Cardiac muscle cell (in vitro differentiated cells and primary cell): ENCODE measurements at regions not wholly inside any gene's neighbourhood (a gene's known extent, or its start where the extent isn't known, plus 50 kb on each side); places are given as distances from the start of the nearest gene placed in this dataset.

Source experiments
- DNase-seq, 2 donors: peaks; one replicate each; pipeline versions ENCODE4 v3.0.0 to v3.0.0-alpha.2; 2010 to 2017; ENCODE audit warnings: low read depth in 1 of 2, low spot score in 1 of 2
- H3K27ac ChIP-seq: fragments of 200-600 bp; sonication (generic); 2 replicates; pipeline ENCODE4 v1.5.1; 2016
- H3K27me3 ChIP-seq: fragments of 200-600 bp; sonication (generic); 2 replicates; pipeline ENCODE4 v1.6.0; 2016; ENCODE audit warnings: control low read depth
- H3K36me3 ChIP-seq: fragments of 200-600 bp; sonication (generic); 2 replicates; pipeline ENCODE4 v1.5.1; 2016; ENCODE audit warnings: control low read depth
- H3K4me1 ChIP-seq: fragments of 200-600 bp; sonication (generic); 2 replicates; pipeline ENCODE4 v1.8.1; 2017; ENCODE audit warnings: low read depth, mild to moderate bottlenecking, mixed run types
- H3K4me3 ChIP-seq: fragments of 200-600 bp; sonication (generic); 2 replicates; pipeline ENCODE4 v1.5.1; 2016; ENCODE audit warnings: mild to moderate bottlenecking
- H3K9me3 ChIP-seq: fragments of 200-600 bp; sonication (generic); 2 replicates; pipeline ENCODE4 v1.5.1; 2017; ENCODE audit warnings: low read depth, mild to moderate bottlenecking, control low read depth
- CTCF ChIP-seq: IDR thresholded peaks from 2 replicates; pipeline ENCODE4 v1.5.1; 2012; ENCODE audit warnings: low read depth, mild to moderate bottlenecking, low read length

DNA sequence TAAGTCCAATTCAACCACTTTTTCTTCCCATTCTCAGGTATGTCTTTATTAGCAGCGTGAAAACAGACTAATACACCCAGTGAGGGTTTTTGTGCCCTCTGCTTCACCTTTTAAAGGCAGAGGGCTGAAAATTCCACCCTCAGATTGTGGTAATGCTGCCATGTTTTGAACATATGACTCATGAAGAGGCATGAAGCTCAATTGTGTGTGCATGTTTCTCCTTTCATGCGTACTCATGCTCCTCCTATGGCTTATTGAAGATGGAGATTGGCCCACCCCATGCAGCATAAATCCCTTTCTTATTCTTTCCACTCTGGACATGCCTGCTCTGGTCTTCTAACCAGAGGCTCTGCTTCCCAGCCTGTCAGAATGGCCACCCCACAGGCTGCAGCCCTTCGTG is 168.0 kb upstream of the PRKCQ start:
- no peaks in the 10 kb centered on the region for H3K36me3 ChIP-seq
- peaks cover 12% of the 10 kb centered on the region for H3K27me3 ChIP-seq
- H3K27ac ChIP-seq = no peak overlapping the region
- no peak for TF ChIP-seq CTCF
- no peaks in the 10 kb centered on the region for H3K9me3 ChIP-seq
- H3K4me1 ChIP-seq = no peaks in the 10 kb centered on the region
- no peak for DNase-seq
- no peak overlapping the region for H3K4me3 ChIP-seq

- no peak for TF ChIP-seq CTCF
- Histone ChIP-seq H3K9me3 (no peaks in the 10 kb centered on the region), H3K36me3 (no peaks in the 10 kb centered on the region), H3K27ac (no peak overlapping the region), H3K4me3 (no peak overlapping the region), H3K27me3 (peaks cover 3% of the 10 kb centered on the region), H3K4me1 (no peaks in the 10 kb centered on the region)
- DNase-seq = no peak
Measured at GRCh38 chr10:6746782-6747181, 166.7 kb upstream of the PRKCQ start.

- H3K4me3 ChIP-seq = no peak overlapping the region
- DNase-seq = no peak
- no peaks in the 10 kb centered on the region for H3K4me1 ChIP-seq
- no peaks in the 10 kb centered on the region for H3K27me3 ChIP-seq
- no peaks in the 10 kb centered on the region for H3K36me3 ChIP-seq
- no peak for TF ChIP-seq CTCF
- H3K27ac ChIP-seq = no peak overlapping the region
- H3K9me3 ChIP-seq = no peaks in the 10 kb centered on the region
Measured at GRCh38 chr10:6743291-6743849, 163.3 kb upstream of the PRKCQ start.

DNA sequence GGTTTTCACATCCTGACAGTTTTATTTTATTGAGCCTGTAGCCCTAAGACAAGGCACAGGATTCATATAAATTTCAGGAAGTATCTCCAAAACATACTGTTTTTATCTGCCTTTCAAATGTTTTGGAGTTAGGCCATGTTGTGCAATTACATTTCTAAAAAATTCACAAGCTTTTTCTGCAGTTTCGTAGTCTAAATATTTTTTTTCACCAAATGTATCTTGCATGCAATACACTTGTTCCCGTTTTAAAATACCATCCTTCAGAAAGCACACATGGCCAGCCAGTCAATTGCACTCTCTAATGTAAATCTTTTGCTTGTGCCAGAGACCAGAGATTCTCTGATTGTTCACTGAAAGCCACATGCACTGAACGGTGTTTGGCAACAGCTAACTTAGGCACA is 161.5 kb upstream of the PRKCQ start:
- Histone ChIP-seq H3K27me3 (no peaks in the 10 kb centered on the region), H3K4me1 (no peaks in the 10 kb centered on the region), H3K36me3 (no peaks in the 10 kb centered on the region), H3K4me3 (no peak overlapping the region), H3K27ac (no peak overlapping the region), H3K9me3 (no peaks in the 10 kb centered on the region)
- DNase-seq = peak in 1 of 2 donors; percentile 71
- TF ChIP-seq CTCF = no peak

- Histone ChIP-seq H3K27me3 (peaks cover 3% of the 10 kb centered on the region), H3K4me3 (no peak overlapping the region), H3K9me3 (no peaks in the 10 kb centered on the region), H3K36me3 (no peaks in the 10 kb centered on the region), H3K4me1 (no peaks in the 10 kb centered on the region), H3K27ac (no peak overlapping the region)
- no peak for TF ChIP-seq CTCF
- DNase-seq = no peak
Measured at GRCh38 chr10:6739530-6740174, 159.6 kb upstream of the PRKCQ start.
